ENCODE measurements at regions not wholly inside any gene's neighbourhood (a gene's known extent, or its start where the extent isn't known, plus 50 kb on each side); places are given as distances from the start of the nearest gene placed in this dataset.

DNA sequence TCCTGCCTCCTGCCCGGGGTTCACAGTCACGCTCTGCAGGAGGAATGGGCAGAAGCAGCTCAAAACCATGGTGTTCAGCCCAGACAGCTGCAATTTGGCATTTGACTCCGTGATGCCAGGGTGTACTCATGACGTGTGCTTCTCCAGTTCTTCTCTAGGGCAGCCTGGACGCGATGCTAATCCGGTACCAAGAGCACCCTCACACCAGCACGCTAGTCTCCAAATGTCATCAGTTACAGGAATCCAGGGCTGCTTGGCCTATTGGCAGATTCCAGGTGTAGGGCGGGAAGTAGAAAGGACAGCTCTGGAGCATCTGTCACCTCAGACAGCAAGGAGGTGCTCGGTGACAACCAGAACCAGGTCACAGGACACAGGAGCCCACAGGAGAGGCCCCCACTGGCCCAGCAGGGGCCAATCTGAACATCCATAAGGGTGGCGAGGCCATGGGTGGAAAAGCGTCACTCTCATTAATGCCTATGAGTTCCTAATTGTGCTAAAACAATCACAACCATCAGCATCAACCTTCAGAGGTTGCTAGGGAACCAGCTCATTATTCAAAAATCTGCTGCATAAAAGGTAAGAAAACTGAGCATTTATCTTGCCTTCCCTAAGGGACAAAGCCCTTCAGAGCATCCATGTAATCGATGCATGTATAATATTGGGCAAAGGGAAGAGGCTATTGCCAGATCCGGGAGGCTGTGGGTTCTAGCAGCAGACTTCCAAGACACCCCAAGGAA is 241.9 kb upstream of the IRX4 start:
- TF ChIP-seq, protein P1, sequence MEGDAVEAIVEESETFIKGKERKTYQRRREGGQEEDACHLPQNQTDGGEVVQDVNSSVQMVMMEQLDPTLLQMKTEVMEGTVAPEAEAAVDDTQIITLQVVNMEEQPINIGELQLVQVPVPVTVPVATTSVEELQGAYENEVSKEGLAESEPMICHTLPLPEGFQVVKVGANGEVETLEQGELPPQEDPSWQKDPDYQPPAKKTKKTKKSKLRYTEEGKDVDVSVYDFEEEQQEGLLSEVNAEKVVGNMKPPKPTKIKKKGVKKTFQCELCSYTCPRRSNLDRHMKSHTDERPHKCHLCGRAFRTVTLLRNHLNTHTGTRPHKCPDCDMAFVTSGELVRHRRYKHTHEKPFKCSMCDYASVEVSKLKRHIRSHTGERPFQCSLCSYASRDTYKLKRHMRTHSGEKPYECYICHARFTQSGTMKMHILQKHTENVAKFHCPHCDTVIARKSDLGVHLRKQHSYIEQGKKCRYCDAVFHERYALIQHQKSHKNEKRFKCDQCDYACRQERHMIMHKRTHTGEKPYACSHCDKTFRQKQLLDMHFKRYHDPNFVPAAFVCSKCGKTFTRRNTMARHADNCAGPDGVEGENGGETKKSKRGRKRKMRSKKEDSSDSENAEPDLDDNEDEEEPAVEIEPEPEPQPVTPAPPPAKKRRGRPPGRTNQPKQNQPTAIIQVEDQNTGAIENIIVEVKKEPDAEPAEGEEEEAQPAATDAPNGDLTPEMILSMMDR (IDR thresholded peaks at IDR 0.05 in 8 of 11, conservative IDR thresholded peaks at IDR 0.05 in 3 of 11): no peak
- TF ChIP-seq POLR2A (IDR thresholded peaks at IDR 0.05): no peak

All from spleen (tissue), 7 donors.